K562 (cell line): ENCODE measurements at regions not wholly inside any gene's neighbourhood (a gene's known extent, or its start where the extent isn't known, plus 50 kb on each side); places are given as distances from the start of the nearest gene placed in this dataset.

ENCODE experiments used
- ATAC-seq: fragments of 200-7000 bp; cut with Tn5 transposase; 3 replicates; pipeline ENCODE4 v1.9.1; 2020; ENCODE audit warnings: moderate library complexity
- BruUV-seq: library from RNA; stranded (reverse); fragments of 400-500 nt; replicated peaks from 2 replicates; lab custom pipeline; 2021; lab: Mats Ljungman, UMichigan
- CTCF ChIA-PET: fragments of 300-600 bp; formaldehyde crosslinking; extraction: SDS; loops from one replicate; lab custom pipeline; 2021; ENCODE audit warnings: low intra/inter-chr PET ratio; lab: Yijun Ruan, JAX
- POLR2A ChIA-PET: fragments of 300-600, 350-650 bp; sonication (Branson Sonifier 250); formaldehyde crosslinking; extraction: SDS; loops from one replicate; lab custom pipeline; 2021; ENCODE audit warnings: antibody characterized with exemption, inconsistent platforms; lab: Yijun Ruan, JAX
- DNase-seq, 4 experiments: peaks; one replicate each; pipeline versions ENCODE4 v3.0.0 to v3.0.0-alpha.2; 2011 to 2018; ENCODE audit warnings: low spot score in 3 of 4, mixed read lengths in 3 of 4; ENCODE audit errors: extremely low read depth in 1 of 4
- FAIRE-seq: peaks from 2 replicates; lab custom pipeline; 2011; peaks lifted over from hg19 to GRCh38; lab: Jason Lieb, UNC
- H2AFZ ChIP-seq: 2 replicates; pipeline ENCODE4 v1.6.0; 2011; ENCODE audit warnings: low read depth, low read length, control low read depth, inconsistent platforms
- H3K27ac ChIP-seq: fragments of 200-600 bp; 3 replicates; pipeline ENCODE4 v1.8.0; 2011; ENCODE audit warnings: low read depth, mild to moderate bottlenecking, control low read depth, inconsistent platforms, low read length, moderate library complexity, mixed read lengths; ENCODE audit errors: extremely low read depth
- H3K27me3 ChIP-seq, 2 experiments: fragments of 300-600 bp in 1 of 2; 2 replicates in 1 of 2; 3 replicates in 1 of 2; pipeline versions ENCODE4 v1.6.0 to v1.8.0; 2011; ENCODE audit warnings: inconsistent platforms in 2 of 2, low read length in 2 of 2, mild to moderate bottlenecking in 1 of 2, mixed read lengths in 1 of 2, moderate library complexity in 1 of 2; ENCODE audit not compliant: control insufficient read depth in 2 of 2, insufficient read depth in 2 of 2
- H3K36me3 ChIP-seq: fragments of 300-600 bp; 3 replicates; pipeline ENCODE4 v1.8.0; 2011; ENCODE audit warnings: mild to moderate bottlenecking, low read length, inconsistent platforms; ENCODE audit not compliant: control insufficient read depth, insufficient read depth
- H3K4me1 ChIP-seq, 2 experiments: fragments of 200-600 bp in 1 of 2; replicated peaks in 1 of 2; 2 replicates in 1 of 2; 3 replicates in 1 of 2; pipeline versions ENCODE4 v1.5.1 to v1.8.0; 2011; ENCODE audit warnings: inconsistent platforms in 2 of 2, low read length in 2 of 2, mild to moderate bottlenecking in 1 of 2, mixed read lengths in 1 of 2, moderate library complexity in 1 of 2; ENCODE audit not compliant: control insufficient read depth in 2 of 2, insufficient read depth in 2 of 2
- H3K4me2 ChIP-seq: 2 replicates; pipeline ENCODE4 v1.6.1; 2011; ENCODE audit warnings: low read length, control low read depth, inconsistent platforms, mixed read lengths; ENCODE audit not compliant: insufficient read depth
- H3K4me3 ChIP-seq: fragments of 200-600 bp; sonication (generic), shearing (Covaris generic); 2 replicates; pipeline ENCODE4 v1.5.1; 2016; ENCODE audit warnings: control low read depth, inconsistent platforms
- H3K79me2 ChIP-seq: fragments of 200-600 bp; 3 replicates; pipeline ENCODE4 v1.8.0; 2011; ENCODE audit warnings: low read length, inconsistent platforms; ENCODE audit not compliant: control insufficient read depth, insufficient read depth
- H3K9ac ChIP-seq, 2 experiments: 2 replicates each; pipeline versions ENCODE4 v1.6.0 to v1.6.1; 2011; ENCODE audit warnings: low read depth in 2 of 2, low read length in 2 of 2, control low read depth in 1 of 2, inconsistent platforms in 1 of 2, mild to moderate bottlenecking in 1 of 2, mixed read lengths in 1 of 2; ENCODE audit not compliant: insufficient read depth in 1 of 2
- H3K9me1 ChIP-seq: one replicate; pipeline ENCODE4 v1.6.0; 2011; ENCODE audit warnings: inconsistent platforms, mild to moderate bottlenecking, low read length, moderate library complexity; ENCODE audit not compliant: control insufficient read depth, insufficient read depth
- H3K9me3 ChIP-seq: replicated peaks from 2 replicates; pipeline ENCODE4 v1.5.1; 2011; ENCODE audit warnings: low read depth, low read length, inconsistent platforms; ENCODE audit not compliant: control insufficient read depth, insufficient read depth
- H4K20me1 ChIP-seq: replicated peaks from 2 replicates; pipeline ENCODE4 v1.6.1; 2011; ENCODE audit warnings: low read length, inconsistent platforms, mixed read lengths; ENCODE audit not compliant: control insufficient read depth, insufficient read depth
- EZH2 ChIP-seq: IDR thresholded peaks from 2 replicates; pipeline ENCODE4 v1.6.1; 2012; ENCODE audit warnings: low read depth, mild to moderate bottlenecking, inconsistent platforms, low read length, borderline replicate concordance
- HEY1 ChIP-seq: fragments of 250-450 bp; sonication (Bioruptor Pico); IDR thresholded peaks from 2 replicates; pipeline ENCODE4 v1.5.0; 2020; ENCODE audit warnings: mild to moderate bottlenecking, moderate library complexity, borderline replicate concordance
- MECOM ChIP-seq: fragments of 250-450 bp; sonication (Bioruptor Pico); IDR thresholded peaks from 2 replicates; pipeline ENCODE4 v1.8.0; 2022; ENCODE audit warnings: inconsistent platforms
- PCBP2 ChIP-seq: fragments of 200-400 bp; formaldehyde crosslinking; IDR thresholded peaks from 2 replicates; pipeline ENCODE4 v1.6.1; 2018; ENCODE audit warnings: low read length, low read depth, mild to moderate bottlenecking, moderate library complexity; ENCODE audit not compliant: poor library complexity, severe bottlenecking
- SNIP1 ChIP-seq: fragments of 450-650 bp; IDR thresholded peaks from 2 replicates; pipeline ENCODE4 v1.7.1; 2017; ENCODE audit warnings: low read depth, mild to moderate bottlenecking
- ZNF274 ChIP-seq: IDR thresholded peaks from 2 replicates; pipeline ENCODE4 v1.6.1; 2011; ENCODE audit warnings: low read depth, mild to moderate bottlenecking, low read length, moderate library complexity, borderline replicate concordance
- WGBS: fragments of 100-300 bp; shearing (Covaris generic); methylation state at CpG from one replicate; pipeline ENCODE4 v1.1.6; 2016; ENCODE audit warnings: low coverage, mixed read lengths; ENCODE audit not compliant: insufficient coverage; ENCODE audit errors: missing lambda C conversion rate; 5-methylcytosine and 5-hydroxymethylcytosine counted together
- in situ Hi-C: fragments of 300-500 bp; cut with MboI; formaldehyde crosslinking; loops from 4 replicates; pipeline ENCODE4 v1.15.0; 2018; ENCODE audit warnings: inconsistent platforms, mixed read lengths
- intact Hi-C: fragments of 100-400 bp; cut with micrococcal nuclease; formaldehyde crosslinking; loops from 2 replicates; pipeline ENCODE4 v1.14.2; 2022
- TF ChIP-seq, protein P1 (sequence below): fragments of 450-650 bp; IDR thresholded peaks from 2 replicates; pipeline ENCODE4 v1.6.1; 2016; ENCODE audit warnings: low read depth, mild to moderate bottlenecking, moderate library complexity
- TF ChIP-seq, protein P2 (sequence below): fragments of 200-400 bp; formaldehyde crosslinking; IDR thresholded peaks from 2 replicates; pipeline ENCODE4 v1.6.1; 2017; ENCODE audit warnings: mild to moderate bottlenecking, low read depth, low read length, moderate library complexity
- TF ChIP-seq, protein P3 (sequence below), 2 experiments: fragments of 450-650 bp; conservative IDR thresholded peaks; 2 replicates each; pipeline ENCODE4 v1.6.1; 2017; ENCODE audit warnings: mild to moderate bottlenecking in 2 of 2, moderate library complexity in 2 of 2
- TF ChIP-seq, protein P4 (sequence below): conservative IDR thresholded peaks from 2 replicates; pipeline ENCODE4 v1.6.1; 2011; ENCODE audit warnings: low read depth, mild to moderate bottlenecking, low read length; ENCODE audit not compliant: control insufficient read depth

DNA sequence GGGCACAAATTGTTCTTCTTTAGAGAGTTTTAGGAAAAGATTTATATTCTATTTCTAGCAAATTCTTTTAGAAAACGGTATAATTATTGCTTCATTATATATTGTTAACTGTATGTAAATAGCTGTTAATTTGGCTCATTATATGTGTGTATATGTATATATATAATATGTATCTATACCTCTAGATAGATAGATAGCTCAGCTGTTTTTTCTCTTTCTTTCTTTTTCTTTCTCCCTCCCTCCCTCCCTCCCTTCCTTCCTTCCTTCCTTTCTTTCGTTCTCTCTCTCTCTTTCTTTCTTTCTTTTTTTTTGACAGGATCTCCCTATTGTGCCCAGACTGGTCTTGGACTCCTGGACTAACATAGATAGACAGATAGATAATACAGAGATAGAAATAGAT lies 1538.8 kb downstream of the PCDH7 start:
- BruUV-seq = no TSS peak

DNA sequence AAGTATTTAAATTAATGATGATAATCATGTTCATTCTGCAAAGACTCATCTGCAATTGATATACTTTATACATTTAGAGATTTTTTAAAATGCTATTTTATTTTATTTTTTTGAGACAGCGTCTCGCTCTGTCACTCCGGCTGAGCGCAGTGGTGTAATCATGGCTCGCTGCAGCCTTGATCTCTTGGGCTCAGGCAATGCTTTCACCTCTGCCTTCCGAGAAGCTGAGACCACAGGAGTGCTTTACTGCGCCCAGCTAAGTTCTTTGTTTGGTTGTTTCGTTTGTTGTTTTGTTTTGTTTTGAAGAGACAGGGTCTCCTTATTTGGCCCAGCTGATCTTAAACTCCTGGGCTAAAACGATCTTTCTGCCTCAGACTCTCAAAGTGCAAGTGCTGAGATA lies 1541.0 kb downstream of the PCDH7 start:
- FAIRE-seq (no peak), DNase-seq (peak in 1 of 4 experiments; percentile 1), ATAC-seq (no peak)
- no TSS peak for BruUV-seq
- no peaks in the 10 kb centered on the region for H3K36me3 ChIP-seq
- in situ Hi-C loops (no loop called here), intact Hi-C loops (no loop called here)
- H3K4me1 ChIP-seq = no peaks in the 10 kb centered on the region
- H3K9ac ChIP-seq = no peak overlapping the region
- H3K4me2 ChIP-seq = no peak overlapping the region
- H3K79me2 ChIP-seq = no peaks in the 10 kb centered on the region
- H3K9me1 ChIP-seq = no peaks in the 10 kb centered on the region
- ChIA-PET CTCF (no interaction called here), POLR2A (no interaction called here)
- no peak overlapping the region for H3K4me3 ChIP-seq
- no peaks in the 10 kb centered on the region for H4K20me1 ChIP-seq
- no peak overlapping the region for H3K27ac ChIP-seq
- 2% methylated on average over 9 of the region's 9 CpGs for WGBS
- H3K27me3 ChIP-seq = no peaks in the 10 kb centered on the region
- no peaks in the 10 kb centered on the region for H3K9me3 ChIP-seq
- no peak overlapping the region for H2AFZ ChIP-seq
- TF ChIP-seq, protein P1, sequence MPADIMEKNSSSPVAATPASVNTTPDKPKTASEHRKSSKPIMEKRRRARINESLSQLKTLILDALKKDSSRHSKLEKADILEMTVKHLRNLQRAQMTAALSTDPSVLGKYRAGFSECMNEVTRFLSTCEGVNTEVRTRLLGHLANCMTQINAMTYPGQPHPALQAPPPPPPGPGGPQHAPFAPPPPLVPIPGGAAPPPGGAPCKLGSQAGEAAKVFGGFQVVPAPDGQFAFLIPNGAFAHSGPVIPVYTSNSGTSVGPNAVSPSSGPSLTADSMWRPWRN = no peak
- TF ChIP-seq SNIP1 (no peak), MECOM (no peak), EZH2 (no peak), ZNF274 (no peak), HEY1 (CRISPR knock-in tag) (no peak)
- TF ChIP-seq, protein P2, sequence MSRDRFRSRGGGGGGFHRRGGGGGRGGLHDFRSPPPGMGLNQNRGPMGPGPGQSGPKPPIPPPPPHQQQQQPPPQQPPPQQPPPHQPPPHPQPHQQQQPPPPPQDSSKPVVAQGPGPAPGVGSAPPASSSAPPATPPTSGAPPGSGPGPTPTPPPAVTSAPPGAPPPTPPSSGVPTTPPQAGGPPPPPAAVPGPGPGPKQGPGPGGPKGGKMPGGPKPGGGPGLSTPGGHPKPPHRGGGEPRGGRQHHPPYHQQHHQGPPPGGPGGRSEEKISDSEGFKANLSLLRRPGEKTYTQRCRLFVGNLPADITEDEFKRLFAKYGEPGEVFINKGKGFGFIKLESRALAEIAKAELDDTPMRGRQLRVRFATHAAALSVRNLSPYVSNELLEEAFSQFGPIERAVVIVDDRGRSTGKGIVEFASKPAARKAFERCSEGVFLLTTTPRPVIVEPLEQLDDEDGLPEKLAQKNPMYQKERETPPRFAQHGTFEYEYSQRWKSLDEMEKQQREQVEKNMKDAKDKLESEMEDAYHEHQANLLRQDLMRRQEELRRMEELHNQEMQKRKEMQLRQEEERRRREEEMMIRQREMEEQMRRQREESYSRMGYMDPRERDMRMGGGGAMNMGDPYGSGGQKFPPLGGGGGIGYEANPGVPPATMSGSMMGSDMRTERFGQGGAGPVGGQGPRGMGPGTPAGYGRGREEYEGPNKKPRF = no peak
- TF ChIP-seq, protein P3, sequence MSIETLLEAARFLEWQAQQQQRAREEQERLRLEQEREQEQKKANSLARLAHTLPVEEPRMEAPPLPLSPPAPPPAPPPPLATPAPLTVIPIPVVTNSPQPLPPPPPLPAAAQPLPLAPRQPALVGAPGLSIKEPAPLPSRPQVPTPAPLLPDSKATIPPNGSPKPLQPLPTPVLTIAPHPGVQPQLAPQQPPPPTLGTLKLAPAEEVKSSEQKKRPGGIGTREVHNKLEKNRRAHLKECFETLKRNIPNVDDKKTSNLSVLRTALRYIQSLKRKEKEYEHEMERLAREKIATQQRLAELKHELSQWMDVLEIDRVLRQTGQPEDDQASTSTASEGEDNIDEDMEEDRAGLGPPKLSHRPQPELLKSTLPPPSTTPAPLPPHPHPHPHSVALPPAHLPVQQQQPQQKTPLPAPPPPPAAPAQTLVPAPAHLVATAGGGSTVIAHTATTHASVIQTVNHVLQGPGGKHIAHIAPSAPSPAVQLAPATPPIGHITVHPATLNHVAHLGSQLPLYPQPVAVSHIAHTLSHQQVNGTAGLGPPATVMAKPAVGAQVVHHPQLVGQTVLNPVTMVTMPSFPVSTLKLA (conservative IDR thresholded peaks at IDR 0.05) = no peak

More for the DNA sequence above, 1538.8 kb downstream of the PCDH7 start:
- Histone ChIP-seq H3K36me3 (no peaks in the 10 kb centered on the region), H3K9me1 (no peaks in the 10 kb centered on the region), H3K4me3 (no peak overlapping the region), H3K9ac (no peak overlapping the region), H3K4me2 (no peak overlapping the region), H3K4me1 (no peaks in the 10 kb centered on the region), H3K27ac (no peak overlapping the region), H4K20me1 (no peaks in the 10 kb centered on the region), H3K9me3 (no peaks in the 10 kb centered on the region), H3K79me2 (no peaks in the 10 kb centered on the region), H3K27me3 (no peaks in the 10 kb centered on the region), H2AFZ (no peak overlapping the region)
- no peak for ATAC-seq
- ChIA-PET CTCF (no interaction called here), POLR2A (no interaction called here)
- WGBS = 4% methylated on average over 1 of the region's 2 CpGs
- intact Hi-C loops (loop anchor here (10.0 kb wide), 1 partner anchor 264 kb away; no protein-coding TSS in a partner anchor), in situ Hi-C loops (no loop called here)
- no peak for FAIRE-seq
- TF ChIP-seq, protein P4, sequence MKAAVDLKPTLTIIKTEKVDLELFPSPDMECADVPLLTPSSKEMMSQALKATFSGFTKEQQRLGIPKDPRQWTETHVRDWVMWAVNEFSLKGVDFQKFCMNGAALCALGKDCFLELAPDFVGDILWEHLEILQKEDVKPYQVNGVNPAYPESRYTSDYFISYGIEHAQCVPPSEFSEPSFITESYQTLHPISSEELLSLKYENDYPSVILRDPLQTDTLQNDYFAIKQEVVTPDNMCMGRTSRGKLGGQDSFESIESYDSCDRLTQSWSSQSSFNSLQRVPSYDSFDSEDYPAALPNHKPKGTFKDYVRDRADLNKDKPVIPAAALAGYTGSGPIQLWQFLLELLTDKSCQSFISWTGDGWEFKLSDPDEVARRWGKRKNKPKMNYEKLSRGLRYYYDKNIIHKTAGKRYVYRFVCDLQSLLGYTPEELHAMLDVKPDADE = no peak
- peak; percentile 58 for TF ChIP-seq PCBP2
- DNase-seq = no peak
